ENCODE measurements at regions not wholly inside any gene's neighbourhood (a gene's known extent, or its start where the extent isn't known, plus 50 kb on each side); places are given as distances from the start of the nearest gene placed in this dataset.

- TF ChIP-seq CTCF (IDR thresholded peaks at IDR 0.05), result no peak
- no peaks in the 10 kb centered on the region for H3K9me3 ChIP-seq
- H3K4me3 ChIP-seq, result no peak overlapping the region
- no peak for DNase-seq
- ATAC-seq, result no peak
- H3K36me3 ChIP-seq, result no peaks in the 10 kb centered on the region
- intact Hi-C loops (cut with DNase I), result no loop called here
- no peaks in the 10 kb centered on the region for H3K4me1 ChIP-seq
- no peaks in the 10 kb centered on the region for H3K27me3 ChIP-seq (ENCODE audit: low read depth)
- no peak overlapping the region for H3K27ac ChIP-seq
Observed at GRCh38 chr3:106635826-106636225, 741.4 kb upstream of the CCDC54 start.

GRCh38 chr3:106640353-106640752 is 736.9 kb upstream of the CCDC54 start:
- H3K27ac ChIP-seq, result no peak overlapping the region
- intact Hi-C loops (cut with DNase I), result no loop called here
- TF ChIP-seq CTCF (IDR thresholded peaks at IDR 0.05), result no peak
- DNase-seq (no peak), ATAC-seq (no peak)
- no peaks in the 10 kb centered on the region for H3K9me3 ChIP-seq
- H3K36me3 ChIP-seq, result no peaks in the 10 kb centered on the region
- no peak overlapping the region for H3K4me3 ChIP-seq
- no peaks in the 10 kb centered on the region for H3K4me1 ChIP-seq
- no peaks in the 10 kb centered on the region for H3K27me3 ChIP-seq (ENCODE audit: low read depth)

- no peak for TF ChIP-seq CTCF (IDR thresholded peaks at IDR 0.05)
- Histone ChIP-seq H3K36me3 (no peaks in the 10 kb centered on the region), H3K4me3 (no peak overlapping the region), H3K27me3 (ENCODE audit: low read depth) (no peaks in the 10 kb centered on the region), H3K27ac (no peak overlapping the region), H3K9me3 (no peaks in the 10 kb centered on the region), H3K4me1 (no peaks in the 10 kb centered on the region)
- intact Hi-C loops (cut with DNase I), result no loop called here
- no peak for ATAC-seq
- no peak for DNase-seq
Observed at GRCh38 chr3:106642161-106642560, 735.1 kb upstream of the CCDC54 start.

- Histone ChIP-seq H3K4me3 (no peak overlapping the region), H3K36me3 (no peaks in the 10 kb centered on the region), H3K27me3 (ENCODE audit: low read depth) (no peaks in the 10 kb centered on the region), H3K27ac (no peak overlapping the region), H3K9me3 (no peaks in the 10 kb centered on the region), H3K4me1 (no peaks in the 10 kb centered on the region)
- ATAC-seq, result no peak
- intact Hi-C loops (cut with DNase I), result no loop called here
- DNase-seq, result no peak
- TF ChIP-seq CTCF (IDR thresholded peaks at IDR 0.05), result no peak
Observed at GRCh38 chr3:106643684-106644161, 733.5 kb upstream of the CCDC54 start.

- intact Hi-C loops (cut with DNase I), result no loop called here
- ATAC-seq (no peak), DNase-seq (no peak)
- H3K27me3 ChIP-seq (ENCODE audit: low read depth), result no peaks in the 10 kb centered on the region
- H3K4me1 ChIP-seq, result no peaks in the 10 kb centered on the region
- H3K4me3 ChIP-seq, result no peak overlapping the region
- no peak for TF ChIP-seq CTCF (IDR thresholded peaks at IDR 0.05)
- no peaks in the 10 kb centered on the region for H3K9me3 ChIP-seq
- H3K27ac ChIP-seq, result no peak overlapping the region
- H3K36me3 ChIP-seq, result no peaks in the 10 kb centered on the region
Observed at GRCh38 chr3:106673926-106674569, 703.2 kb upstream of the CCDC54 start.

Measured in lower lobe of right lung (tissue), 2 donors.